Tibial artery (tissue), 4 donors: ENCODE measurements at regions not wholly inside any gene's neighbourhood (a gene's known extent, or its start where the extent isn't known, plus 50 kb on each side); places are given as distances from the start of the nearest gene placed in this dataset.

Source experiments
- DNase-seq, 2 donors: peaks; one replicate each; pipeline ENCODE4 v3.0.0-alpha.2; 2019
- H3K27ac ChIP-seq, 2 donors: fragments of 200-600 bp; sonication (generic) in 1 of 2; 1 replicate in 1 of 2; 2 replicates in 1 of 2; pipeline ENCODE4 v1.5.1; 2018 to 2019; ENCODE audit warnings: mild to moderate bottlenecking in 1 of 2
- H3K27me3 ChIP-seq, 2 donors: fragments of 200-600 bp; sonication (generic) in 1 of 2; one replicate each; pipeline versions ENCODE4 v1.5.1 to v1.6.0; 2016 to 2019
- H3K36me3 ChIP-seq, 3 donors: fragments of 200-600 bp; sonication (generic) in 2 of 3; one replicate each; pipeline ENCODE4 v1.5.1; 2016 to 2019; ENCODE audit warnings: mild to moderate bottlenecking in 2 of 3
- H3K4me1 ChIP-seq, 4 donors: fragments of 200-600 bp; sonication (generic) in 2 of 4; 1 replicate in 3 of 4; 2 replicates in 1 of 4; pipeline ENCODE4 v1.5.1; 2016 to 2019
- H3K4me3 ChIP-seq, 2 donors: fragments of 200-600 bp; sonication (generic) in 1 of 2; 1 replicate in 1 of 2; 2 replicates in 1 of 2; pipeline ENCODE4 v1.5.1; 2018 to 2019; ENCODE audit warnings: mild to moderate bottlenecking in 2 of 2
- H3K9me3 ChIP-seq, 3 donors: fragments of 200-600 bp; sonication (generic) in 1 of 3; one replicate each; pipeline ENCODE4 v1.5.1; 2016 to 2019
- intact Hi-C: fragments of 100-400 bp; cut with DNase I; formaldehyde crosslinking; loops from one replicate; pipeline ENCODE4 v1.15.0; 2023; ENCODE audit warnings: low total_unique reads
- TF ChIP-seq, protein P1 (sequence below), 2 experiments: fragments of 200-600 bp in 1 of 2; fragments of 450-650 bp in 1 of 2; IDR thresholded peaks; one replicate each; pipeline ENCODE4 v1.5.1; 2017 to 2019; ENCODE audit warnings: antibody characterized with exemption in 2 of 2, mild to moderate bottlenecking in 1 of 2, moderate library complexity in 1 of 2

DNA sequence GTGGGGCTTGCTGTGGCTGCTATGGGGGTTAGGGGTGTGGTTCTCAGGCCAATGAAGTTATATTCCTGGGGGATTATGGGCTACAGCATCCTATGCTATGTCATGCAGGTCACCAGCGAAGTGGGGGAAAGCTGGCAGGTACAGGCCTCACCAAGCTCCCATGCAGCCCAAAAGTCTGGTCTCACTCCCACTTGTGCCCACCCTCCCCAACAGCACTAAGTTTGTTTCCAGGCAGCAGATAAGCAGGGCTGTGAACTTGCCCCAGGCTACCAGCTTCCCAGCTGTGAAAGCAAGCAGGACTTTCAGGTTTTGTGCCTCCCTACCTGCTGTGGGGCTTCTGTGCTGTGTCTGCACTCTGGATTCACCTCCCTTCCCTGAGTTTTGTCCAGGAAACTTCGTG is 469.7 kb downstream of the CPS1 start:
- H3K4me3 ChIP-seq: no peak overlapping the region
- H3K9me3 ChIP-seq: peaks cover 0 to 18% (median 15%) of the 10 kb centered on the region in 3 donors
- no peak overlapping the region for H3K27ac ChIP-seq
- no peaks in the 10 kb centered on the region for H3K27me3 ChIP-seq
- no peaks in the 10 kb centered on the region for H3K36me3 ChIP-seq
- TF ChIP-seq, protein P1, sequence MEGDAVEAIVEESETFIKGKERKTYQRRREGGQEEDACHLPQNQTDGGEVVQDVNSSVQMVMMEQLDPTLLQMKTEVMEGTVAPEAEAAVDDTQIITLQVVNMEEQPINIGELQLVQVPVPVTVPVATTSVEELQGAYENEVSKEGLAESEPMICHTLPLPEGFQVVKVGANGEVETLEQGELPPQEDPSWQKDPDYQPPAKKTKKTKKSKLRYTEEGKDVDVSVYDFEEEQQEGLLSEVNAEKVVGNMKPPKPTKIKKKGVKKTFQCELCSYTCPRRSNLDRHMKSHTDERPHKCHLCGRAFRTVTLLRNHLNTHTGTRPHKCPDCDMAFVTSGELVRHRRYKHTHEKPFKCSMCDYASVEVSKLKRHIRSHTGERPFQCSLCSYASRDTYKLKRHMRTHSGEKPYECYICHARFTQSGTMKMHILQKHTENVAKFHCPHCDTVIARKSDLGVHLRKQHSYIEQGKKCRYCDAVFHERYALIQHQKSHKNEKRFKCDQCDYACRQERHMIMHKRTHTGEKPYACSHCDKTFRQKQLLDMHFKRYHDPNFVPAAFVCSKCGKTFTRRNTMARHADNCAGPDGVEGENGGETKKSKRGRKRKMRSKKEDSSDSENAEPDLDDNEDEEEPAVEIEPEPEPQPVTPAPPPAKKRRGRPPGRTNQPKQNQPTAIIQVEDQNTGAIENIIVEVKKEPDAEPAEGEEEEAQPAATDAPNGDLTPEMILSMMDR (IDR thresholded peaks at IDR 0.05): no peak
- no peak for DNase-seq
- intact Hi-C loops: no loop called here
- H3K4me1 ChIP-seq: no peaks in the 10 kb centered on the region

DNA sequence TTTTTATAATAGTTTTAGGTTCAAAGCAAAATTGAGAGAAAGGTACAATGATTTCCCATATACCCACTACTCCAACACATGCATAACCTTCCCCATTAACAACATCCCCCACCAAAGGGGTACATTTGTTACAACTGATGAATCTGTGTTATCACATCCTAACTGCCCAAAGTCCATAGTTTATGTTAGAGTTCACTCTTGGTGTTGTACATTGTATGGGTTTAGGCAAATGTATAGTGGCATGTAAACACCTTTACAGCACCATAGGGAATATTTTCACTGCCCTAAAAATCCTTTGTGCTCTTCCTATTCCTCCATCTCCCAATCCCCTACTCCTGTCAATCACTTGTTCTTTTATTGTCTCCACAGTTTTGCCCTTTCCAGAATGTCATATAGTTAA is 471.6 kb downstream of the CPS1 start:
- intact Hi-C loops: no loop called here
- TF ChIP-seq, protein P1 (IDR thresholded peaks at IDR 0.05): no peak
- DNase-seq: no peak
- no peaks in the 10 kb centered on the region for H3K4me1 ChIP-seq
- H3K4me3 ChIP-seq: no peak overlapping the region
- H3K36me3 ChIP-seq: no peaks in the 10 kb centered on the region
- peaks cover 0 to 18% (median 15%) of the 10 kb centered on the region in 3 donors for H3K9me3 ChIP-seq
- no peak overlapping the region for H3K27ac ChIP-seq
- no peaks in the 10 kb centered on the region for H3K27me3 ChIP-seq

DNA sequence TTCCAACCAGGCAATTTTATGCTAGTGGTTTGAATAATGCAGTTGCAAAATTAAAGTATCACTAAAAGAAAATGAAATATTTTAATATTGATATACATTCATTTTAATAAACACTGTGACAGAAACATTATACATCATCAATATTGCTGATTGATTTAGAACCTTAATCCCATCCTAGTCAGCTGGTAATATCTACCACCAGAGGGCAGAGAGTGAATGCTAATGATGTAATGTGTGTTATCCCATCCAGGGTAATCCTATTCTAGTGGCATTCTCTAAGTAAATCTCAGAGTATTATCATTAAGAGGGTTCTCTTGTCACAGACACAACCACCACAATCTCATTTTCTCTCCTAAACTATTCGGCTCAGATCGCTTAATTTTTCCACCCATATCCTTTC is 477.4 kb downstream of the CPS1 start:
- no peak overlapping the region for H3K27ac ChIP-seq
- DNase-seq: no peak
- TF ChIP-seq, protein P1 (IDR thresholded peaks at IDR 0.05): peak; percentile 8 to 12
- H3K9me3 ChIP-seq: no peaks in the 10 kb centered on the region
- H3K27me3 ChIP-seq: no peaks in the 10 kb centered on the region
- H3K4me3 ChIP-seq: no peak overlapping the region
- H3K36me3 ChIP-seq: no peaks in the 10 kb centered on the region
- no peaks in the 10 kb centered on the region for H3K4me1 ChIP-seq
- intact Hi-C loops: no loop called here

DNA sequence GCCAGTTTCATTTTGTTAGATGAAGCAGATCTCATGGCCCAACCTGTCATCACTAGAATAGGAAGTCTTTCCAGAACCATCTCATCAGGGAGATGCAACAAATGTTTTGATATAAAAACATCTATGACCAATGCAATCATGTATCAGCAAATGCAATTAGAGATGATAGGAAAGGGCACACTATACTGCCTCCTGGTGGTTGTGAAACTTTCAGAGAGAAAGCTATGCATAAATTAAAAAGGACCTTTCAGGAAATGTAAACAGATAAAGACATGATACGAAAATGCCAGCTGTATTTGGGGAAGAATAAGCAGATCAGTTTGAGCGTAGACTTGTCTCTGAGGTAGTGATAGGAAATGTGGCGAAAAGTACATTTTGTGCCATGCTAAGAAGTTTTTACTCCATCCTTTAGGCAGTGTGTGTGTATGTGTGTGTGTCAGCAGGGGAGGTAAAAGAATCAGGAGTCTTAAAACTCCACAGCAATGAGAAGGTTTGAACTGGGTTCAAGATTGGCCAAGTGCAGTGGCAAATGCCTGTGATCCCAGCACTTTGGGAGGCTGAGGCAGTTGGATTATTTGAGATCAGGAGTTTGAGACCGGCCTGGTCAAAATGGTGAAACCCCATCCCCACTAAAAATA is 479.3 kb downstream of the CPS1 start:
- no peak for DNase-seq
- Histone ChIP-seq H3K4me1 (no peaks in the 10 kb centered on the region), H3K27ac (no peak overlapping the region), H3K36me3 (no peaks in the 10 kb centered on the region), H3K9me3 (no peaks in the 10 kb centered on the region), H3K27me3 (no peaks in the 10 kb centered on the region), H3K4me3 (no peak overlapping the region)
- intact Hi-C loops: no loop called here
- TF ChIP-seq, protein P1 (IDR thresholded peaks at IDR 0.05): peak; percentile 43 to 45

DNA sequence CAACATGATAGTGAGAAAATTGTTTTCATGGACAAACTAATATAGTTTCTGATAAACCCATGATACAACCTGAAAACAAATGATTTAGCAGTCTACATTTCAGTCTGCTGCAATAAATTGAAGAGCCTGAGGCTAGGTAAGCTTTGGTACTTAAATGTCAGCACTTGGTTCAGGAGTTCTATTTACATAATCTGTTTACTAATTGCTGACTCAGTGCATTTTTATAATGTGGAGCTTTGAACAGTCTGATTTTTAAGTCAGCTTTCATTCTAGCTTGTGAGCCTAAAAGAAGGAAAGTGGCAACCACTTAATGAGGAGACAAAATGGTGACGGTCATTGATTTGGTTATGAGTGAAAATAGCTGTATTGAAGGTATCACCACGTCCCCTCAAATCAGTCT is 488.6 kb downstream of the CPS1 start:
- TF ChIP-seq, protein P1 (IDR thresholded peaks at IDR 0.05): no peak
- no peak overlapping the region for H3K4me3 ChIP-seq
- no peaks in the 10 kb centered on the region for H3K27me3 ChIP-seq
- intact Hi-C loops: no loop called here
- no peaks in the 10 kb centered on the region for H3K36me3 ChIP-seq
- no peaks in the 10 kb centered on the region for H3K9me3 ChIP-seq
- H3K4me1 ChIP-seq: no peaks in the 10 kb centered on the region
- no peak overlapping the region for H3K27ac ChIP-seq
- DNase-seq: no peak
